IgD-negative memory B cell (primary cell): ENCODE measurements at regions not wholly inside any gene's neighbourhood (a gene's known extent, or its start where the extent isn't known, plus 50 kb on each side); places are given as distances from the start of the nearest gene placed in this dataset.

ENCODE experiments used
- H3K27ac Mint-ChIP-seq, 3 donors: one replicate each; pipeline ENCODE4 v1.8.0; 2020 to 2022; ENCODE audit warnings: mild to moderate bottlenecking in 3 of 3, mixed read lengths in 3 of 3, moderate library complexity in 1 of 3
- H3K27me3 Mint-ChIP-seq: one replicate; pipeline ENCODE4 v1.8.0; 2021; ENCODE audit warnings: mixed read lengths
- H3K36me3 Mint-ChIP-seq: one replicate; pipeline ENCODE4 v1.8.0; 2020; ENCODE audit warnings: mild to moderate bottlenecking, mixed read lengths
- H3K4me1 Mint-ChIP-seq, 3 donors: one replicate each; pipeline ENCODE4 v1.8.0; 2020 to 2022; ENCODE audit warnings: mixed read lengths in 3 of 3, mild to moderate bottlenecking in 1 of 3
- H3K4me3 Mint-ChIP-seq, 4 donors: one replicate each; pipeline ENCODE4 v1.8.0; 2020 to 2022; ENCODE audit warnings: mild to moderate bottlenecking in 4 of 4, mixed read lengths in 4 of 4, moderate library complexity in 3 of 4
- H3K9me3 Mint-ChIP-seq, 3 donors: one replicate each; pipeline ENCODE4 v1.8.0; 2020 to 2021; ENCODE audit warnings: mixed read lengths in 3 of 3, mild to moderate bottlenecking in 1 of 3

GRCh38 chr1:36675106-36675505, 192.4 kb upstream of the CSF3R start:
- H3K36me3 Mint-ChIP-seq, result no peaks in the 10 kb centered on the region
- H3K27ac Mint-ChIP-seq, result no peak overlapping the region
- peaks cover 16% of the 10 kb centered on the region for H3K27me3 Mint-ChIP-seq
- H3K4me1 Mint-ChIP-seq, result peaks cover 0 to 2% (median 0%) of the 10 kb centered on the region in 3 donors
- H3K9me3 Mint-ChIP-seq, result peaks cover 0 to 4% (median 3%) of the 10 kb centered on the region in 3 donors
- no peak overlapping the region for H3K4me3 Mint-ChIP-seq

- H3K27me3 Mint-ChIP-seq, result peaks cover 22% of the 10 kb centered on the region
- H3K4me3 Mint-ChIP-seq, result no peak overlapping the region
- H3K4me1 Mint-ChIP-seq, result peaks cover 0 to 2% (median 0%) of the 10 kb centered on the region in 3 donors
- H3K27ac Mint-ChIP-seq, result no peak overlapping the region
- H3K9me3 Mint-ChIP-seq, result peaks cover 0 to 4% (median 3%) of the 10 kb centered on the region in 3 donors
- H3K36me3 Mint-ChIP-seq, result no peaks in the 10 kb centered on the region
Observed at GRCh38 chr1:36673202-36673601, 190.5 kb upstream of the CSF3R start.

- peaks cover 15% of the 10 kb centered on the region for H3K27me3 Mint-ChIP-seq
- peaks cover 0 to 5% (median 4%) of the 10 kb centered on the region in 3 donors for H3K4me1 Mint-ChIP-seq
- H3K9me3 Mint-ChIP-seq, result peaks cover 0 to 4% (median 0%) of the 10 kb centered on the region in 3 donors
- no peak overlapping the region for H3K4me3 Mint-ChIP-seq
- no peaks in the 10 kb centered on the region for H3K36me3 Mint-ChIP-seq
- H3K27ac Mint-ChIP-seq, result no peak overlapping the region
Observed at GRCh38 chr1:36669262-36669661, 186.5 kb upstream of the CSF3R start.

GRCh38 chr1:36667836-36668235, 185.1 kb upstream of the CSF3R start:
- H3K27me3 Mint-ChIP-seq, result peaks cover 15% of the 10 kb centered on the region
- no peaks in the 10 kb centered on the region for H3K36me3 Mint-ChIP-seq
- H3K27ac Mint-ChIP-seq, result no peak overlapping the region
- H3K4me1 Mint-ChIP-seq, result peaks cover 0 to 10% (median 9%) of the 10 kb centered on the region in 3 donors
- no peak overlapping the region for H3K4me3 Mint-ChIP-seq
- peaks cover 0 to 4% (median 0%) of the 10 kb centered on the region in 3 donors for H3K9me3 Mint-ChIP-seq

- no peak overlapping the region for H3K27ac Mint-ChIP-seq
- peaks cover 0 to 10% (median 9%) of the 10 kb centered on the region in 3 donors for H3K4me1 Mint-ChIP-seq
- H3K9me3 Mint-ChIP-seq, result peaks cover 0 to 4% (median 0%) of the 10 kb centered on the region in 3 donors
- H3K4me3 Mint-ChIP-seq, result no peak overlapping the region
- H3K36me3 Mint-ChIP-seq, result no peaks in the 10 kb centered on the region
- peaks cover 15% of the 10 kb centered on the region for H3K27me3 Mint-ChIP-seq
Observed at GRCh38 chr1:36667256-36667655, 184.5 kb upstream of the CSF3R start.

GRCh38 chr1:36665478-36666080, 182.9 kb upstream of the CSF3R start:
- no peaks in the 10 kb centered on the region for H3K36me3 Mint-ChIP-seq
- no peak overlapping the region for H3K4me3 Mint-ChIP-seq
- peaks cover 0 to 3% (median 0%) of the 10 kb centered on the region in 3 donors for H3K9me3 Mint-ChIP-seq
- H3K27me3 Mint-ChIP-seq, result peaks cover 10% of the 10 kb centered on the region
- peaks cover 0 to 10% (median 9%) of the 10 kb centered on the region in 3 donors for H3K4me1 Mint-ChIP-seq
- H3K27ac Mint-ChIP-seq, result no peak overlapping the region

GRCh38 chr1:36664571-36665287, 182.0 kb upstream of the CSF3R start:
- no peaks in the 10 kb centered on the region for H3K36me3 Mint-ChIP-seq
- H3K27me3 Mint-ChIP-seq, result peaks cover 6% of the 10 kb centered on the region
- peaks cover 0 to 10% (median 9%) of the 10 kb centered on the region in 3 donors for H3K4me1 Mint-ChIP-seq
- peaks cover 0 to 1% (median 0%) of the 10 kb centered on the region in 3 donors for H3K9me3 Mint-ChIP-seq
- H3K27ac Mint-ChIP-seq, result peak overlapping the region in 1 of 3 donors; percentile 25
- no peak overlapping the region for H3K4me3 Mint-ChIP-seq

GRCh38 chr1:36663772-36664430, 181.2 kb upstream of the CSF3R start:
- Mint-ChIP-seq H3K9me3 (peaks cover 0 to 1% (median 0%) of the 10 kb centered on the region in 3 donors), H3K27ac (peak overlapping the region in 2 of 3 donors; percentile 25 to 28), H3K4me1 (peaks cover 0 to 10% (median 9%) of the 10 kb centered on the region in 3 donors), H3K36me3 (no peaks in the 10 kb centered on the region), H3K4me3 (peak overlapping the region in 2 of 4 donors; percentile 4 to 16), H3K27me3 (peaks cover 8% of the 10 kb centered on the region)

- peaks cover 11% of the 10 kb centered on the region for H3K27me3 Mint-ChIP-seq
Observed at GRCh38 chr1:36658838-36659237, 176.1 kb upstream of the CSF3R start.

GRCh38 chr1:36657826-36658225, 175.1 kb upstream of the CSF3R start:
- Mint-ChIP-seq H3K36me3 (no peaks in the 10 kb centered on the region), H3K4me3 (no peak overlapping the region), H3K27ac (no peak overlapping the region), H3K27me3 (peaks cover 11% of the 10 kb centered on the region), H3K9me3 (peaks cover 0 to 3% (median 0%) of the 10 kb centered on the region in 3 donors), H3K4me1 (no peaks in the 10 kb centered on the region)

More at GRCh38 chr1:36658838-36659237, 176.1 kb upstream of the CSF3R start:
- Mint-ChIP-seq H3K27ac (no peak overlapping the region), H3K4me3 (no peak overlapping the region), H3K4me1 (peaks cover 0 to 3% (median 2%) of the 10 kb centered on the region in 3 donors), H3K9me3 (peaks cover 0 to 3% (median 0%) of the 10 kb centered on the region in 3 donors), H3K36me3 (no peaks in the 10 kb centered on the region)

GRCh38 chr1:36656838-36657237, 174.1 kb upstream of the CSF3R start:
- Mint-ChIP-seq H3K36me3 (peaks cover 1% of the 10 kb centered on the region), H3K4me1 (no peaks in the 10 kb centered on the region), H3K27ac (no peak overlapping the region), H3K9me3 (peaks cover 0 to 3% (median 0%) of the 10 kb centered on the region in 3 donors), H3K27me3 (peaks cover 16% of the 10 kb centered on the region), H3K4me3 (no peak overlapping the region)

GRCh38 chr1:36656271-36656670, 173.6 kb upstream of the CSF3R start:
- no peak overlapping the region for H3K4me3 Mint-ChIP-seq
- peaks cover 0 to 1% (median 0%) of the 10 kb centered on the region in 3 donors for H3K9me3 Mint-ChIP-seq
- H3K27ac Mint-ChIP-seq, result no peak overlapping the region
- no peaks in the 10 kb centered on the region for H3K4me1 Mint-ChIP-seq
- peaks cover 1% of the 10 kb centered on the region for H3K36me3 Mint-ChIP-seq
- peaks cover 18% of the 10 kb centered on the region for H3K27me3 Mint-ChIP-seq

GRCh38 chr1:36654586-36654985, 171.9 kb upstream of the CSF3R start:
- H3K27me3 Mint-ChIP-seq, result peaks cover 18% of the 10 kb centered on the region
- peaks cover 0 to 1% (median 0%) of the 10 kb centered on the region in 3 donors for H3K9me3 Mint-ChIP-seq
- peaks cover 1% of the 10 kb centered on the region for H3K36me3 Mint-ChIP-seq

GRCh38 chr1:36653850-36654249, 171.1 kb upstream of the CSF3R start:
- H3K4me3 Mint-ChIP-seq, result no peak overlapping the region
- H3K4me1 Mint-ChIP-seq, result peaks cover 0 to 1% (median 0%) of the 10 kb centered on the region in 3 donors
- H3K9me3 Mint-ChIP-seq, result peaks cover 0 to 1% (median 0%) of the 10 kb centered on the region in 3 donors
- H3K36me3 Mint-ChIP-seq, result peaks cover 1% of the 10 kb centered on the region
- no peak overlapping the region for H3K27ac Mint-ChIP-seq
- peaks cover 15% of the 10 kb centered on the region for H3K27me3 Mint-ChIP-seq

More at GRCh38 chr1:36654586-36654985, 171.9 kb upstream of the CSF3R start:
- Mint-ChIP-seq H3K27ac (no peak overlapping the region), H3K4me1 (peaks cover 0 to 1% (median 0%) of the 10 kb centered on the region in 3 donors), H3K4me3 (no peak overlapping the region)

- Mint-ChIP-seq H3K4me3 (no peak overlapping the region), H3K4me1 (peaks cover 0 to 1% (median 0%) of the 10 kb centered on the region in 3 donors), H3K27ac (no peak overlapping the region), H3K36me3 (peaks cover 1% of the 10 kb centered on the region), H3K9me3 (peaks cover 0 to 1% (median 0%) of the 10 kb centered on the region in 3 donors), H3K27me3 (peaks cover 21% of the 10 kb centered on the region)
Observed at GRCh38 chr1:36652586-36652985, 169.9 kb upstream of the CSF3R start.
